HG03060 (cell line): ENCODE measurements at regions not wholly inside any gene's neighbourhood (a gene's known extent, or its start where the extent isn't known, plus 50 kb on each side); places are given as distances from the start of the nearest gene placed in this dataset.

Experiments
- ATAC-seq: cut with Tn5 transposase; IDR thresholded peaks from one replicate; pipeline ENCODE4 v1.9.1; 2021; ENCODE audit warnings: low read depth, moderate number of reproducible peaks; ENCODE audit not compliant: unreplicated experiment

- no peak for ATAC-seq
These were observed 72.8 kb upstream of the TMEFF2 start for GRCh38 chr2:192267484-192267883.

- no peak for ATAC-seq
These were observed 71.0 kb upstream of the TMEFF2 start for GRCh38 chr2:192265751-192266150.

- ATAC-seq = no peak
These were observed 59.7 kb upstream of the TMEFF2 start for GRCh38 chr2:192254444-192254843.

GRCh38 chr2:192253692-192254091 lies 59.0 kb upstream of the TMEFF2 start:
- no peak for ATAC-seq

GRCh38 chr2:192250961-192251360 lies 56.2 kb upstream of the TMEFF2 start:
- no peak for ATAC-seq

- no peak for ATAC-seq
These were observed 52.7 kb upstream of the TMEFF2 start for GRCh38 chr2:192247456-192247855.

- ATAC-seq = no peak
These were observed 51.6 kb upstream of the TMEFF2 start for GRCh38 chr2:192246297-192246696.

- no peak for ATAC-seq
These were observed 50.6 kb upstream of the TMEFF2 start for GRCh38 chr2:192245329-192245728.
